Left colon (tissue), 2 donors: ENCODE measurements at regions not wholly inside any gene's neighbourhood (a gene's known extent, or its start where the extent isn't known, plus 50 kb on each side); places are given as distances from the start of the nearest gene placed in this dataset.

ENCODE experiments used
- ATAC-seq: fragments of 200-7000 bp; cut with Tn5 transposase; one replicate; pipeline ENCODE4 v1.9.1; 2020; ENCODE audit warnings: mild to moderate bottlenecking, moderate library complexity
- DNase-seq, 2 donors: peaks; one replicate each; pipeline ENCODE4 v3.0.0-alpha.2; 2020
- intact Hi-C, 2 donors: fragments of 100-400 bp; cut with DNase I in 1 of 2; cut with micrococcal nuclease in 1 of 2; formaldehyde crosslinking; loops; one replicate each; pipeline versions ENCODE4 v1.11.2 to v1.14.0; 2022; cut with DNase I, micrococcal nuclease
- donor health status: DM: no; HTN: no; CAD: no.
- donor health status: DM: yes; HTN: yes; CAD: no.

GRCh38 chr15:38614621-38615020, 50.0 kb upstream of the RASGRP1 start:
- intact Hi-C loops = no loop called here
- ATAC-seq = no peak

DNA sequence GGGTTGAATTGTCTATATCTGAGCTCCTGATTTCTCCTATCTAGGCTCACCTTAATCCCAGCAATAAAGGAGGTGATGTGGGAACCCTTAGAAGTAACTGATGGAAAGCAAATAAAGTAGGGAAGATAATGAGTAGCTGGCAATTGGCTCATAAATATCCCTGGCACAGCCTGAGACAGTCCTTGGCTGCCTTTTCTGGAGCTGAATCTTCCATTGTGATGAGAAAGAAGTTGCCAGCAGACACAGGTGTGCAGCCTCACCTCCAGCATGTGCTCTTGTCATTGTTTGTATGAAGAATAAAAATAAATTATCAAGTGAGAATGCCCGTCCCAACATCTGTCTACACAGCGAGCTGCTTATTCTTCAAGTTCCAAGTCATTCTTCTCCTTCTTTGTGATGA, 53.2 kb upstream of the RASGRP1 start:
- ATAC-seq = no peak
- intact Hi-C loops = no loop called here
- DNase-seq = no peak

More at GRCh38 chr15:38614621-38615020, 50.0 kb upstream of the RASGRP1 start:
- DNase-seq = no peak

DNA sequence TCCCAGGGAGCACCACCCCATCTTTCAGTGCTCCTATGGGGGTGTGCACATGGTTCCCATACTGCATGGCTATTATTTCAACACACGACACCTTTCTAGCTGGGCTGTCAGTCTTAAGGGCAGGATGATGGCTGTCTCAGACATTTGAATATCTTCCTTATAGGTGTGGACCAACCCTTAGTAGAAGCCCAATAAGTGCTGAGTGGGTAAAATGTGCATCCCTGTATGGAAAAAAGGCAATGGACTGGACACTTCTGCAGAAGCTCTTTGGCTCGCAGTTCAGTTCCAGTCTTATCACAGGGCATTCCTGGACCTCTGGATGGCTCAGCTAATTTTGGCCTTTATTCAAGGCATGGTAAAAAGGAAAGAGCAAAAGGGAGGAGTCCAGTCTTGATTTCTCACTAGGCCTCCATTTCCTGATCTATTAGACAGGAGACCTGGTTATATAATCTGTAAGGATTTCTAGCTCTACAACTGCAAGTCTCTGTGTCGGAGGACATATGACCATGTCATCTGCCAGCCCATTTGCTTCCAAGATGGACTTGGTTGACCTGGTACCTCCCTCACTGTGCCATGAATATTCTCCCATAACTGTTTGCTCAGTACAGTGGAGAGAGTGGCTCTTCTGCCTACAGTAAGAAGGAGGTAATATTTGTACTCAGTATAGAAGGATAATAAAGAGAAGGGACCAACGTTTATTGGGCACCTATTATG, 53.8 kb upstream of the RASGRP1 start:
- ATAC-seq (no peak), DNase-seq (no peak)
- intact Hi-C loops = no loop called here

- intact Hi-C loops = no loop called here
- DNase-seq (no peak), ATAC-seq (peak; percentile 16)
These were observed 55.5 kb upstream of the RASGRP1 start for GRCh38 chr15:38620098-38620497.

- ATAC-seq (peak; percentile 45), DNase-seq (no peak)
- intact Hi-C loops = no loop called here
These were observed 56.4 kb upstream of the RASGRP1 start for GRCh38 chr15:38620851-38621594.

DNA sequence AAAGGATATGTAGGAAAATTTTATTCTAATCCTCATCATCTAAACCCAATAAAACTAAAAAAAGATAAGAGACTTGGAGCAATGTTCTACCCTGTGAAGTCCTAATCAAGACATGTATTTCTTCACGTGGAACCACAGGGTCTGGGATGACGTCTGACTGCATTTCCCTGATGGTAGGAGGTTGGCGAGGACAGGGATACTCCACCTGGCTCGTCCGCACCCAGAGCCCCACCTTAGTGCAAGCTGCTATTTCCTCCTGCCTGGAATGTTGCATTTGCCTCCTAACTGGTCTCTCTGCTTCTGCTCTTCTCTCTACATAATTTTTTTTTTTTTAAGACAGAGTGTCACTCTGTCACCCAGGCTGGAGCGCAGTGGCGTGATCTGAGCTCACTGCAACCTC, 57.7 kb upstream of the RASGRP1 start:
- ATAC-seq (peak; percentile 96), DNase-seq (peak; percentile 61 to 77)
- intact Hi-C loops = no loop called here

GRCh38 chr15:38622908-38623307, 58.3 kb upstream of the RASGRP1 start:
- DNase-seq (no peak), ATAC-seq (no peak)
- intact Hi-C loops = no loop called here

DNA sequence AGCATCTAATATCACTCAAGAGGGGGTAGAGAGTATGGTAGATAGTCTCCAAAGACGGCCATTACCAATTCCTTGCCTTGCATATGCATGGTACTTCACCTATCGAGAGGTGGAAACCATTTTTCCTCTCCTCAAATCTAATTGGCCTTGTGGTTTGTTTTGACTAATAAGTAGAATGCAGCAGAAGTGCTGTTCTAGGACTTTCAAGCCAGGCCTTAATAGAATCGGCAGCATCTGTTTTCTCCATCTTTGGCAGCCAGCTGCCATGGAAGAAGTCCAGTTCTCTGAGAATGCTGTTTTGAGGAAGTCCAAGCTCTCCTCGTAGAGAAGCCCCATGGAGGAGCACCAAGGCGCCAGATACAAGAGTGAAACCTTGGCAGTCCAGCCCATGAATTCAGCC, 59.1 kb upstream of the RASGRP1 start:
- intact Hi-C loops = no loop called here
- DNase-seq (no peak), ATAC-seq (no peak)

- ATAC-seq (no peak), DNase-seq (no peak)
- intact Hi-C loops = no loop called here
These were observed 59.9 kb upstream of the RASGRP1 start for GRCh38 chr15:38624244-38625205.

DNA sequence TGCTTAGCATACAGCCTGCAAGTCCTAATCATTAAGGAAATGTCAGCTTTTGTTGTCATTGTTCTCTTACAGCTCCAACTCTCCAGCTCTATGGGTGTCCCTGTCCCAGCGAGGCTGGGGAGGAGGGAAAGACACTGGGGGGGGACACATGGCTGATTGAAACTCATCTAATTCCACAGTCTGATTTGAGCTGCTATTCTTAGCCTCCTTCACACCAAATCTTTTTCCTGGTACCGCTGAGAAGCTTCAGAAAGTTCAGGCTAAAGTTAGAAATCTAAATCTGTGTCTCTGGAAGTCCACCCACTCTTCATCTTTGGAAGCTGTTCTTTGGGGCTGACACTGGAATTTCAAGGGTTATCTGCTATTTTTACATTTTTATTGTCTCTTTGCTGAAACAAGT, 61.3 kb upstream of the RASGRP1 start:
- ATAC-seq (no peak), DNase-seq (no peak)
- intact Hi-C loops = no loop called here

GRCh38 chr15:38626443-38627050, 61.9 kb upstream of the RASGRP1 start:
- DNase-seq (no peak), ATAC-seq (no peak)
- intact Hi-C loops = no loop called here

DNA sequence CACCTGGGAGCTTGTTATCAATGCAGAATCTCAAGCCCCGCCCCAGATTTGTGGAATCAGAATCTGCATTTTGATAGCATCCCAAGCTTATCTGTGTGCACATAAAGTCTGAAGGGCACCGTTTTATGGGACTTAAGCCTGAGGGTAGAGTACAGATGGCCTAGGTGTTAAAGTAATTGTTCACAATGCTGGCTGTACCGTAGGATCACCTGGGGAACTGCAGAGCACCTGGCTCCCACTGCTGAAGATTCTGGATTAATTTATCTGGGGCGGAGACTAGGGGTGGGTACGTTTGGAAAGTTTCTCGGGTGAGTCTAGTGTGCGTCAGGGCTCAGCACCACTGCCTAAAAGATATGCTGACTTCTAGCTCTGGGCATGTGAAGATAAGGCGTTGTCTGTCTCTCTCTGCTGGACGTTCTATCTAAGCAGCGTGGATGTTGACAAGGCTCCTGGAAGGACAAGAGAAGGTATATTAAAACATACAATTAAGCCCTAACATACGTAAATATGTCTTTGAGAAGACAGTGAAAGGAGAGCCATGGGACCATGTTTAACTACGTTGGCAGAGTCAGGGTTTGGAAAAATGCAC, 63.2 kb upstream of the RASGRP1 start:
- no peak for DNase-seq
- peak; percentile 75 for ATAC-seq
- intact Hi-C loops = no loop called here

DNA sequence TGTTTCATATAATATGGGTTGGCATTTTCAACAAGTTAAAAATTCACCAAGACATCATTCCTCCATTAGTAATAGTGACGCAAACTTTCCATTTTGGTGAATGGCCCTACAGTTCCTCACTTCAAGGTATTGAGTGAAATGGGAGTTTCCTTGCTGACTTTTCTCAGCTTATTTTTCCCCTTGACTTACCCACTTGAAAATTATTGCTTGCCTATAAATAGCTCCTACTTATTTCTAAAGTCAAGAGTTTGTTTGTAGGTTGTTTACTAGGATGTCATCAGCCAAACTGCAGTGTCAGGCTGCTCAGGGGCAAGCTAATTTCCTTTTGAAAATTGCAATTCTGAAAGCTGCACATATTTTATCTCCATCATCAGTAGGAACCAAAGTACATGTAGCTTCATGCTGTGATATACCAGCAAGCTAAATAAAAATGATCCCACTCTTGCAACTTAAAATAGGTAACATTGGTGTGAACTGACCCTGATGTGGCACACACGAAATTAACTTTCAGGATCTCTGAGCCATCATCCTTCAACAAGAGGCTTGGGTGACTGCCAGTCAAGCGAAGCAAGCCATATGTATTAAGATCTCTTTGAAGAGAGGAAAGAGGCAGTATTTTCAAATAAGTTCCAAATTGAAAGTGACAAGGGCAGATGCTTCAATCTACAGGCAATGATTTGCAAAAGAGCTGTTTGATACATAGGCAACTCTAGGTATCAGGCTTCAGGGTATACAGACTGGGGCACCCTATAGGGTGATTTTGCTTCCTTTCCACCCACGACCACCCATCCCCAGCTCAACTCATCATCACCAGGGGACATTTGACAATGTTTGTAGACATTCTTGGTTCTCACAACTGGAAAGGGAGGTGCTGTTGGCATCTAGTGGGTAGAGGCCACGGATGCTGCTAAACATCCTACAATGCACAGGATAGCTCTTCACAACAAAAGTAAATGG, 66.8 kb upstream of the RASGRP1 start:
- ATAC-seq = no peak
- intact Hi-C loops = no loop called here
- no peak for DNase-seq

DNA sequence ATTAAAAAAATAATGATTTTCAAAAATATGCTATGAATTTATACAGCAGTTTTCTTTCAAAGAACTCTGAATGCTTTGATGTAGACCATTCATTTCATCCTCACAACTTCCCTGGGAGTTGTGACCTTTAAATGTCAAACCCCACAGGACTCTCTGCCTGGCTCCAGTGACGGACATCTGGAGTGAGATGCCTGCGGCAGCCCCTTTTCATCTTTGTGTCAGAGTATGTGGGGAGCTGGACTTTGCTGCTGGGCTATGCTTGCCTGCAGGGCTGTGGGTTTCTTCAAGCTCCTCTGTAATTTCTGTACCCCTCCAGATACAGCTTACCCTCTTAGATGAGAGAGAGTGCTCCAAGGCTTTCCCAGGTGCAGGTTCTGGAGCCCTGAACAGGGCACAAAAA, 70.6 kb upstream of the RASGRP1 start:
- ATAC-seq (no peak), DNase-seq (no peak)
- intact Hi-C loops = no loop called here

GRCh38 chr15:38636597-38636996, 72.0 kb upstream of the RASGRP1 start:
- intact Hi-C loops = no loop called here
- no peak for DNase-seq
- no peak for ATAC-seq

DNA sequence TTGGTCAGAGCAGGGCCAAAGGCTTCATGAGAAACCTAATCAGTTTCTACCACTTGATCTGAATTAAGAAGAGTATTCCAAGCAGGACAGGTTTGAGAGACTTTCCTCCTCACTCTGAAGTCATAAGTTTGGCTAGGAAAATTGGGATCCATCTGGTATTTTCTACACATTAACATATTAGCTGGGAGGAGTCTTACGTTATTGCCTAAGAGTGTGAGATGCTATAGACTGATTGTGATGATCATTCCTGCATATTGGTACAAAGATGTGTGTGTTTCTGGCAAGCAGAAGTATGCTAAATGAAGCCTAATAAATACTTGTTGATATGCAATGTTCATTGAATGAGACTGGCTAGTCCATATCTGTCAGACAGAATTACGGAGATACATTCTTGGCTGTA, 73.5 kb upstream of the RASGRP1 start:
- no peak for ATAC-seq
- intact Hi-C loops = no loop called here
- no peak for DNase-seq

- intact Hi-C loops = no loop called here
- DNase-seq = no peak
- ATAC-seq = no peak
These were observed 74.2 kb upstream of the RASGRP1 start for GRCh38 chr15:38638811-38639210.
